GM20000 (cell line): ENCODE measurements at regions not wholly inside any gene's neighbourhood (a gene's known extent, or its start where the extent isn't known, plus 50 kb on each side); places are given as distances from the start of the nearest gene placed in this dataset.
"Not testable (repeated sequence)": the region's sequence is repeated elsewhere in the genome, so short reads cannot be mapped to it uniquely, and the experiment has no call there.

Experiments
- DNase-seq: peaks from one replicate; pipeline ENCODE4 v3.0.0; 2012; ENCODE audit warnings: low spot score
- CTCF ChIP-seq: IDR thresholded peaks from 2 replicates; pipeline ENCODE4 v1.5.1; 2012; ENCODE audit warnings: mild to moderate bottlenecking, control low read depth; ENCODE audit errors: extremely low read depth, missing control alignments

DNA sequence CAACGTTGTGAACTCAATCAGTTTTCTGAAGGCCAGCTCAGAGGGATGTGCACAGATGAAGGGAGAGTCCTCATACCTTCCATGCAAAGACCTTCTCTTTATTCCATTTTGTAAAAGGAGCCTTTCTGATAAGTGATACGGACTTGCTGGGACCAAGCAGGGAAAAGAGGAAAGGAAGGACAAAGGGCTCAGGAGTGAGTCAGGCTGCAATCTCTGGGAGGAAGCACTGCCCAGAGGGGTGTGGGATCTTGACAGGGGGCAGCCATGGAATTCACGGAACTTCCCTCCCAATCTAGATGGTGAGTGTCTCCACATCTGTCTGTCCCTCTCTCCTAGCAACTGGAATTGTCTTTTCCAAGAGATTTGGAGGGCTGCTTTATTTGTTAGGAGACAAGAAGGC lies 281.4 kb upstream of the CELF4 start:
- DNase-seq, result no peak
- TF ChIP-seq CTCF, result no peak

GRCh38 chr18:37845498-37845897 lies 279.9 kb upstream of the CELF4 start:
- no peak for TF ChIP-seq CTCF
- DNase-seq, result no peak

DNA sequence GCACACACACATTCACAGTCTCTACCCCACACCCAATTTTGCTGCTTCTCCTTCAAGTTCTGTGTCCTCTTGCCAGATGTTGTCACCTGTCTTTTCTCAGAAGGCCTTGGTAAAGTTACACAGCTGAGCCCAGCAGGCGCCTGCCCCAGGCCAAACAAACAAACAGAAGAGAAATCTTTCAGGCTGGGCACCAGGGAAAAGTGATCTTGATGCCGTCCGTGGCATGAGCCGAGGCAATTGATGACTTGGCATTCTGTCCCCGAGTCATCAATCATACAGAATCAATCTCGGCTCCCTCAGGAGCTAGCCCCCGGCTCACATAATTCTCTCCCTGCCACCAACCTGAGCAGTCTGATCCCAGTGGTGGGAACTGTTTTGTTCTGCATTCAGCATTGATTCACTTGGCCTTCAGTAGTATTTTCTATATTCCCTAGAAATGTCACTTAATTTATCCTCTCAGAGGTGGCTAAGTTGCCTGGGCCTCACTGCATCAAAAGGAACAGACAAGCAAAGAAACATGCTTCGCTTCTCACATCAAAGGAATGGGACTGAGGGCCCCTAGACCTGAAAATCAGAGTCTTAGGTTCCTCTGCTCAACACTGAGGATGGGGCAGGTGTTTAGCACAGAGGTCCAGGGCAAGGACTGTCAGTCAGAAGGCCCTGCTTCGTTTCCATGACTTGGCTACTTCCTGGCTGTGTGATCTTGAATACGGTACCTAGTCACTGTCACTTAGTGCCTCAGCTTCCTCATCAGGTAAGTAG lies 278.8 kb upstream of the CELF4 start:
- no peak for TF ChIP-seq CTCF
- no peak for DNase-seq

GRCh38 chr18:37838083-37838482 lies 272.5 kb upstream of the CELF4 start:
- TF ChIP-seq CTCF, result no peak
- no peak for DNase-seq

- TF ChIP-seq CTCF, result no peak
Observed at GRCh38 chr18:37836071-37836970, 270.7 kb upstream of the CELF4 start.

GRCh38 chr18:37832010-37832695 lies 266.6 kb upstream of the CELF4 start:
- DNase-seq, result not testable (repeated sequence)

More at GRCh38 chr18:37836071-37836970, 270.7 kb upstream of the CELF4 start:
- DNase-seq, result no peak

GRCh38 chr18:37812961-37813360 lies 247.4 kb upstream of the CELF4 start:
- no peak for DNase-seq
- TF ChIP-seq CTCF, result no peak
